ENCODE measurements at regions not wholly inside any gene's neighbourhood (a gene's known extent, or its start where the extent isn't known, plus 50 kb on each side); places are given as distances from the start of the nearest gene placed in this dataset.

- TF ChIP-seq ATF2 (CRISPR knock-in tag; IDR thresholded peaks at IDR 0.05) (no peak), TAL1 (IDR thresholded peaks at IDR 0.05) (no peak), E4F1 (CRISPR knock-in tag; IDR thresholded peaks at IDR 0.05; ENCODE audit: borderline replicate concordance) (no peak), FOXK2 (conservative IDR thresholded peaks at IDR 0.05 in 1 of 2, IDR thresholded peaks at IDR 0.05 in 1 of 2; ENCODE audit: low read depth in 2 of 2) (no peak), GATA2 (CRISPR knock-in tag; IDR thresholded peaks at IDR 0.05) (no peak), NFRKB (IDR thresholded peaks at IDR 0.05; ENCODE audit: low read depth) (no peak), CTCF (IDR thresholded peaks at IDR 0.05 in 2 of 3, conservative IDR thresholded peaks at IDR 0.05 in 1 of 3; ENCODE audit: insufficient read depth in 2 of 3, low read depth in 1 of 3, low read length in 3 of 3) (no peak), ZC3H8 (IDR thresholded peaks at IDR 0.05) (no peak), PRDM10 (IDR thresholded peaks at IDR 0.05; ENCODE audit: partially characterized antibody) (no peak), ZBED1 (IDR thresholded peaks at IDR 0.05) (no peak), TRIM24 (IDR thresholded peaks at IDR 0.05) (no peak), ZNF165 (CRISPR knock-in tag; IDR thresholded peaks at IDR 0.05; ENCODE audit: borderline replicate concordance) (no peak), NRF1 (conservative IDR thresholded peaks at IDR 0.05 in 1 of 2, IDR thresholded peaks at IDR 0.05 in 1 of 2) (no peak), ZNF3 (CRISPR knock-in tag; IDR thresholded peaks at IDR 0.05) (no peak), NFE2 (IDR thresholded peaks at IDR 0.05; ENCODE audit: low read depth) (peak; percentile 40; the same call in 1 of the 2 replicates), PKNOX1 (IDR thresholded peaks at IDR 0.05) (peak; percentile 69), ZNF277 (CRISPR knock-in tag; IDR thresholded peaks at IDR 0.05; ENCODE audit: borderline replicate concordance) (no peak), ZNF140 (CRISPR knock-in tag; IDR thresholded peaks at IDR 0.05) (no peak), HDAC3 (IDR thresholded peaks at IDR 0.05; ENCODE audit: borderline replicate concordance, partially characterized antibody) (no peak)
These were observed 72.2 kb upstream of the FICD start (continued) for GRCh38 chr12:108442910-108443309.

Measured in K562 (cell line).